ENCODE measurements at regions not wholly inside any gene's neighbourhood (a gene's known extent, or its start where the extent isn't known, plus 50 kb on each side); places are given as distances from the start of the nearest gene placed in this dataset.

DNA sequence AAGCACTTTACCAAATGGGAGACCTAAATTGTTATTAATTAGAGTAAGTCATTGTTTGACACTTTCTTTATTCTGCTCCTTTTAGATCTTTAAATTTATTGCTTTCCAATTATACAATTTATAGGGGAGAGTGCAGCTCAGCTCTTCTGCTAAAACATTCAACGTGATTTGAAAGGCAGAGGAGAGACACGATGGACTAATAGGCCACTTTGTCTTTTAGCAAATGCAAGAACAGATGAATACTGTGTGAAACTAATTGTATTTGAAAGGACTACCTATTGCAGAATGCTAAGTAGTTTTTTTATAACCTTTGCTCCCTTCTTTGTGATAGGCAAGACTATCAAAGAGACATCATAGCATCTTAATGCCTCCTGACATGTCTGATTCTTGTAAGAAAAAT lies 320.4 kb upstream of the KLF3 start:
- no peak for TF ChIP-seq POLR2A (IDR thresholded peaks at IDR 0.05)
- TF ChIP-seq, protein P1, sequence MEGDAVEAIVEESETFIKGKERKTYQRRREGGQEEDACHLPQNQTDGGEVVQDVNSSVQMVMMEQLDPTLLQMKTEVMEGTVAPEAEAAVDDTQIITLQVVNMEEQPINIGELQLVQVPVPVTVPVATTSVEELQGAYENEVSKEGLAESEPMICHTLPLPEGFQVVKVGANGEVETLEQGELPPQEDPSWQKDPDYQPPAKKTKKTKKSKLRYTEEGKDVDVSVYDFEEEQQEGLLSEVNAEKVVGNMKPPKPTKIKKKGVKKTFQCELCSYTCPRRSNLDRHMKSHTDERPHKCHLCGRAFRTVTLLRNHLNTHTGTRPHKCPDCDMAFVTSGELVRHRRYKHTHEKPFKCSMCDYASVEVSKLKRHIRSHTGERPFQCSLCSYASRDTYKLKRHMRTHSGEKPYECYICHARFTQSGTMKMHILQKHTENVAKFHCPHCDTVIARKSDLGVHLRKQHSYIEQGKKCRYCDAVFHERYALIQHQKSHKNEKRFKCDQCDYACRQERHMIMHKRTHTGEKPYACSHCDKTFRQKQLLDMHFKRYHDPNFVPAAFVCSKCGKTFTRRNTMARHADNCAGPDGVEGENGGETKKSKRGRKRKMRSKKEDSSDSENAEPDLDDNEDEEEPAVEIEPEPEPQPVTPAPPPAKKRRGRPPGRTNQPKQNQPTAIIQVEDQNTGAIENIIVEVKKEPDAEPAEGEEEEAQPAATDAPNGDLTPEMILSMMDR (IDR thresholded peaks at IDR 0.05) = no peak
